T-helper 17 cell (primary cell): ENCODE measurements at regions not wholly inside any gene's neighbourhood (a gene's known extent, or its start where the extent isn't known, plus 50 kb on each side); places are given as distances from the start of the nearest gene placed in this dataset.
"Not testable (repeated sequence)": the region's sequence is repeated elsewhere in the genome, so short reads cannot be mapped to it uniquely, and the experiment has no call there.

Experiments used
- ATAC-seq: fragments of 150-1000 bp; cut with Tn5 transposase; 2 replicates; pipeline ENCODE4 v1.10.0; 2021; ENCODE audit warnings: mild to moderate bottlenecking, moderate library complexity
- DNase-seq, 3 donors: peaks; one replicate each; pipeline versions ENCODE4 v3.0.0 to v3.0.0-alpha.2; 2020 to 2021
- H3K9me3 ChIP-seq: one replicate; pipeline ENCODE4 v1.7.0; 2013; ENCODE audit warnings: low read length, mild to moderate bottlenecking; ENCODE audit not compliant: control insufficient read depth, poor library complexity, severe bottlenecking
- H3K27ac Mint-ChIP-seq: one replicate; pipeline ENCODE4 v1.8.0; 2022; ENCODE audit warnings: mild to moderate bottlenecking, moderate library complexity, mixed read lengths
- H3K27me3 Mint-ChIP-seq: one replicate; pipeline ENCODE4 v1.8.0; 2022; ENCODE audit warnings: mixed read lengths
- H3K36me3 Mint-ChIP-seq: one replicate; pipeline ENCODE4 v1.8.0; 2022; ENCODE audit warnings: low read depth, mixed read lengths
- H3K4me1 Mint-ChIP-seq: one replicate; pipeline ENCODE4 v1.8.0; 2022; ENCODE audit warnings: mild to moderate bottlenecking, mixed read lengths
- H3K4me3 Mint-ChIP-seq: one replicate; pipeline ENCODE4 v1.8.0; 2022; ENCODE audit warnings: mild to moderate bottlenecking, moderate library complexity, mixed read lengths

GRCh38 chrX:19195243-19195610, 73.0 kb upstream of the ADGRG2 start:
- ATAC-seq (no peak), DNase-seq (no peak)
- Mint-ChIP-seq H3K36me3 (no peaks in the 10 kb centered on the region), H3K27me3 (peaks cover 15% of the 10 kb centered on the region), H3K4me1 (peaks cover 2% of the 10 kb centered on the region), H3K27ac (no peak overlapping the region), H3K4me3 (no peak overlapping the region)
- H3K9me3 ChIP-seq, result no peaks in the 10 kb centered on the region

DNA sequence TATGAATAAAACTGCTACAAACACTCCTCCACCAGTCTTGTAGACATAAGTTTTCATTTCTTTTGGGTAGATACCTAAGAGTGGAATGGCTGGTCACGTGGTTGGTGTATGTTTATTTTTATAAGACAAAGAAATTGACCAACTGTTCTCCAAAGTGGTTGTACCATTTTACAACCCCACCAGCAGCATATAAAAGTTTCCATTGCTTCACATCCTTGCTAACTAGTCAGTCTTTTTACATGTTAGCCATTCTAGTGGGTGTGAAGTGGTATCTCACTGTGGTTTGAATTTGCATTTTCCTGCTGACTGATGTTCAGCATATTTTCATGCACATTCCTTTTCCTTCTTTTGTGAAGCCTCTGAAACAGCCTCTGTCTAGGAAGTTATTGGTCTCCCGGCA, 76.2 kb upstream of the ADGRG2 start:
- Mint-ChIP-seq H3K27me3 (peaks cover 19% of the 10 kb centered on the region), H3K4me1 (peaks cover 2% of the 10 kb centered on the region), H3K36me3 (no peaks in the 10 kb centered on the region), H3K4me3 (no peak overlapping the region), H3K27ac (no peak overlapping the region)
- DNase-seq (no peak), ATAC-seq (no peak)
- no peaks in the 10 kb centered on the region for H3K9me3 ChIP-seq

GRCh38 chrX:19202171-19202570, 79.9 kb upstream of the ADGRG2 start:
- Mint-ChIP-seq H3K4me1 (no peaks in the 10 kb centered on the region), H3K27me3 (peaks cover 13% of the 10 kb centered on the region), H3K27ac (no peak overlapping the region), H3K4me3 (no peak overlapping the region), H3K36me3 (no peaks in the 10 kb centered on the region)
- ATAC-seq (no peak), DNase-seq (no peak)
- no peaks in the 10 kb centered on the region for H3K9me3 ChIP-seq

- DNase-seq (no peak), ATAC-seq (no peak)
- H3K27me3 Mint-ChIP-seq, result peaks cover 10% of the 10 kb centered on the region
Measured at GRCh38 chrX:19204636-19205035, 82.4 kb upstream of the ADGRG2 start.

GRCh38 chrX:19212037-19212436, 89.8 kb upstream of the ADGRG2 start:
- Mint-ChIP-seq H3K27ac (no peak overlapping the region), H3K36me3 (no peaks in the 10 kb centered on the region)

More at GRCh38 chrX:19204636-19205035, 82.4 kb upstream of the ADGRG2 start:
- H3K36me3 Mint-ChIP-seq, result no peaks in the 10 kb centered on the region
- H3K4me3 Mint-ChIP-seq, result no peak overlapping the region
- no peaks in the 10 kb centered on the region for H3K4me1 Mint-ChIP-seq
- no peak overlapping the region for H3K27ac Mint-ChIP-seq
- H3K9me3 ChIP-seq, result no peaks in the 10 kb centered on the region

GRCh38 chrX:19213610-19214152, 91.4 kb upstream of the ADGRG2 start:
- H3K9me3 ChIP-seq, result no peaks in the 10 kb centered on the region
- DNase-seq (no peak), ATAC-seq (no peak)
- H3K4me3 Mint-ChIP-seq, result no peak overlapping the region
- H3K27me3 Mint-ChIP-seq, result no peaks in the 10 kb centered on the region
- no peaks in the 10 kb centered on the region for H3K4me1 Mint-ChIP-seq
- no peaks in the 10 kb centered on the region for H3K36me3 Mint-ChIP-seq
- no peak overlapping the region for H3K27ac Mint-ChIP-seq

More at GRCh38 chrX:19212037-19212436, 89.8 kb upstream of the ADGRG2 start:
- H3K9me3 ChIP-seq, result no peaks in the 10 kb centered on the region
- H3K4me3 Mint-ChIP-seq, result no peak overlapping the region
- no peaks in the 10 kb centered on the region for H3K27me3 Mint-ChIP-seq
- DNase-seq (no peak), ATAC-seq (no peak)
- H3K4me1 Mint-ChIP-seq, result no peaks in the 10 kb centered on the region

DNA sequence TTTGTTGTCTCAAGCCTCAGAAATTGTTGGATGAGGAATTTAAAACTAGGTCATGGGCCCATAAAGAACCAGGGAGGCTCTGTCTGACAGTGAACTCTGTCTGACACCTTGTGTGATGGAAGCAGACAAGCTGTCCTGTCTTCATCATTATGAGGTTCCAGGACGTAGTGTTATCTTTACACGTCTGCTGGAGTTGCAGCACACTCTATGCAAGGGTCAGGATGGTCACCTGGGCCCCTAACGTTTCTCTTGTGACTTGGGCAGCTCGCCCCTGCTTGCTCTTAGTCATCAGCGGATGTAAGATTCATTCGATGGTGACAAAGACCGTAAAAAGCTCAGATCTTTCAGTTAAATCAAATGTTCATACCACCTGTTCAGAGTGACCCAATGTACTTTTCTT, 92.0 kb upstream of the ADGRG2 start:
- H3K9me3 ChIP-seq, result no peaks in the 10 kb centered on the region
- Mint-ChIP-seq H3K27me3 (no peaks in the 10 kb centered on the region), H3K27ac (no peak overlapping the region), H3K4me3 (no peak overlapping the region), H3K4me1 (no peaks in the 10 kb centered on the region), H3K36me3 (no peaks in the 10 kb centered on the region)
- DNase-seq, result no peak
- no peak for ATAC-seq

- DNase-seq (no peak), ATAC-seq (no peak)
- H3K4me3 Mint-ChIP-seq, result no peak overlapping the region
- no peaks in the 10 kb centered on the region for H3K36me3 Mint-ChIP-seq
- H3K27ac Mint-ChIP-seq, result no peak overlapping the region
- H3K27me3 Mint-ChIP-seq, result peaks cover 6% of the 10 kb centered on the region
- no peaks in the 10 kb centered on the region for H3K9me3 ChIP-seq
- H3K4me1 Mint-ChIP-seq, result no peaks in the 10 kb centered on the region
Measured at GRCh38 chrX:19225909-19226308, 103.6 kb upstream of the ADGRG2 start.

- not testable (repeated sequence) for H3K4me3 Mint-ChIP-seq, DNase-seq, ATAC-seq, H3K27me3 Mint-ChIP-seq, H3K9me3 ChIP-seq, H3K4me1 Mint-ChIP-seq, H3K36me3 Mint-ChIP-seq, H3K27ac Mint-ChIP-seq
Measured at GRCh38 chrX:19229896-19230295, 107.6 kb upstream of the ADGRG2 start.

DNA sequence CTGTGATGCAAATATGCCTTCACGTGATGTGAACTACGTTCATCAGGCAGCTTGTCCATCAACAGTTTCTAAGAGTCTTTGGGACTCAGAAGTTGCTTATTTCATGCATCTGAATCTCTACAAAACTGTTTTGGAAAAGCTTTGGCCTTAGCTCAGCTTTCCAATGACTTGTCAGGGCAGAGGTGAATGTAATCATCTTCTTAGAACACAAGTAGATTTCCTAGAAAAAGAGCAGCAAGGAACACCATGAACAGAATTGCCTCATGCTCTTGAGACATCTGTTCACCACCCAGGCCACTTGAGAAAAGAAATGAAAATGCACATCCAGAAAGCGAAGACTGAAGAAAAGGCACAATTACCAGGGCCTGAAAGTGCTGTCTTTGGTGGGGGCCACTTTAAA, 105.8 kb upstream of the PDHA1 start:
- ATAC-seq, result no peak
- H3K27me3 Mint-ChIP-seq, result no peaks in the 10 kb centered on the region
- H3K4me1 Mint-ChIP-seq, result no peaks in the 10 kb centered on the region
- H3K9me3 ChIP-seq, result no peaks in the 10 kb centered on the region
- H3K36me3 Mint-ChIP-seq, result no peaks in the 10 kb centered on the region
- H3K27ac Mint-ChIP-seq, result no peak overlapping the region
- no peak for DNase-seq
- no peak overlapping the region for H3K4me3 Mint-ChIP-seq

DNA sequence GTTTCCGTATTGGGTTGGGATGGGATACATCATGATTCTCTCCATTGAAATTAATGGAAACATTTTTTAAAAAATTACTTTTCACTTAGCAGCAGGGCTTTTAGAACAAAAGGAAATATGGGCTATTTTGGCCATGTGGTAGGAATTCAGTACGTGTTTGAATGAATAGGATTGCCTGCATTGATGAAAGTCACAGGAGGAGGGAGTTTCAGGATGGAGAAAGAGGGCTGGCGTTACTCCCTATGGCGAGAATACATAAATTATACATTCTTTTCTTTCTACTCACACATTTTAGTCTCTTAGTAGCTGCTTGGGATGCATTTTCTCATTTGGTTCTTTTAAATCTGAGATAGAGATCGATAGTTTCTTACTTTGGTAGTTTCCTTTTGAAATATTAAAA, 100.3 kb upstream of the PDHA1 start:
- H3K27ac Mint-ChIP-seq, result no peak overlapping the region
- no peaks in the 10 kb centered on the region for H3K36me3 Mint-ChIP-seq
- DNase-seq (no peak), ATAC-seq (no peak)
- no peak overlapping the region for H3K4me3 Mint-ChIP-seq
- no peaks in the 10 kb centered on the region for H3K27me3 Mint-ChIP-seq
- no peaks in the 10 kb centered on the region for H3K4me1 Mint-ChIP-seq
- no peaks in the 10 kb centered on the region for H3K9me3 ChIP-seq

DNA sequence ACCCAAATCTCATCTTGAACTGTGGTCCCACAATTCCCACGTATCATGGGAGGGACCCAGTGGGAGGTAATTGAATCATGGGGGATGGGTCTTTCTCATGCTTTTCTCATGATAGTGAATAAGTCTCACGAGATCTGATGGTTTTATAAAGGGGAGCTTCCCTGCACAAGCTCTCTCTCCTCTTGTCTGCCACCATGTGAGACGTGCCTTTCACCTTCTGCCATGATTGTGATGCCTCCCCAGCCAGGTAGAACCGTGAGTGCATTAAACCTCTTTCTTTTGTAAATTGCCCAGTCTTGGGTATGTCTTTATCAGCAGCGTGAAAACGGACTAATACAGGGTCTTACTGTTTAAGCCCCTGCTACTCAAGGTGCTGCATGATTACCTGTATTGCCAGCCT, 98.8 kb upstream of the PDHA1 start:
- not testable (repeated sequence) for DNase-seq, ATAC-seq, H3K4me1 Mint-ChIP-seq, H3K36me3 Mint-ChIP-seq, H3K27me3 Mint-ChIP-seq, H3K4me3 Mint-ChIP-seq, H3K27ac Mint-ChIP-seq, H3K9me3 ChIP-seq

DNA sequence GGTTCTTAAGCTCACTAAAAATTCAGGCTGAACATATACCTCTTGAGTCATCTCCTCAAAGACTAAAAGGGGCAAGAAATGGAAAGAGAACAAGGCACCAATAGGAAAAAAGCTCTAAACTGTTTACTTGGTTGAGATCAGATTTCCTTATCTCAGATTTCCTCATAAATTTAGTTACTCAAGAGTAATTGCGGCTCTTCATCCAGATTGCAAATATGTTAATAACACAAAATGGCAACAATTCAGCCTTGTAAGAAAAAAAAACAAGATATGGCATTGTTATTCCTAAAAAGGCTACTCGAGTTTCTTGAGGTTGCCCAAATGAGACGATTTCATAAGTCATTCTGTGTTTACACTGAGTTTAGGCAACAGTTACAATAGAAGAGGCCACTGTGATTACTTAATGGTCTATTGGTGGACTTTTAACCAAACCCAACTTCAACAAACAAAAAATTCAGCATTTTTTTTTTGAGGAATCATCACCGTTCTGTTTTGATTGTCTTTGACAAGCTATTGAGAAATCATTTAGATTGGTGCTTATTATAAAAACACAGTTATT, 97.9 kb upstream of the PDHA1 start:
- no peak for ATAC-seq
- no peaks in the 10 kb centered on the region for H3K36me3 Mint-ChIP-seq
- H3K4me1 Mint-ChIP-seq, result no peaks in the 10 kb centered on the region
- DNase-seq, result no peak
- H3K4me3 Mint-ChIP-seq, result no peak overlapping the region
- no peaks in the 10 kb centered on the region for H3K27me3 Mint-ChIP-seq
- no peaks in the 10 kb centered on the region for H3K9me3 ChIP-seq
- H3K27ac Mint-ChIP-seq, result no peak overlapping the region

GRCh38 chrX:19256986-19257385, 86.7 kb upstream of the PDHA1 start:
- H3K9me3 ChIP-seq, result no peaks in the 10 kb centered on the region
- DNase-seq, result no peak
- Mint-ChIP-seq H3K27ac (no peak overlapping the region), H3K36me3 (no peaks in the 10 kb centered on the region), H3K27me3 (no peaks in the 10 kb centered on the region), H3K4me1 (no peaks in the 10 kb centered on the region), H3K4me3 (no peak overlapping the region)
- no peak for ATAC-seq
